GM18505 (cell line): ENCODE measurements at regions not wholly inside any gene's neighbourhood (a gene's known extent, or its start where the extent isn't known, plus 50 kb on each side); places are given as distances from the start of the nearest gene placed in this dataset.

Source experiments
- ATAC-seq: cut with Tn5 transposase; IDR thresholded peaks from one replicate; pipeline ENCODE4 v1.9.1; 2021; ENCODE audit not compliant: unreplicated experiment
- POLR2A ChIP-seq: IDR thresholded peaks from 4 replicates; pipeline ENCODE4 v1.6.1; 2011; ENCODE audit warnings: borderline replicate concordance; ENCODE audit not compliant: insufficient read depth, insufficient read length; ENCODE audit errors: extremely low read depth

- no peak for TF ChIP-seq POLR2A
- ATAC-seq = no peak
Observed at GRCh38 chr3:96007650-96008195, 806.7 kb upstream of the EPHA6 start.

- TF ChIP-seq POLR2A = no peak
- no peak for ATAC-seq
Observed at GRCh38 chr3:96012939-96013338, 801.5 kb upstream of the EPHA6 start.

GRCh38 chr3:96017556-96017955 is 796.8 kb upstream of the EPHA6 start:
- ATAC-seq = no peak
- TF ChIP-seq POLR2A = no peak

GRCh38 chr3:96022676-96023075 is 791.7 kb upstream of the EPHA6 start:
- no peak for TF ChIP-seq POLR2A
- no peak for ATAC-seq

GRCh38 chr3:96027718-96028117 is 786.7 kb upstream of the EPHA6 start:
- no peak for TF ChIP-seq POLR2A

GRCh38 chr3:96039632-96040031 is 774.8 kb upstream of the EPHA6 start:
- no peak for ATAC-seq

More at GRCh38 chr3:96027718-96028117, 786.7 kb upstream of the EPHA6 start:
- no peak for ATAC-seq

GRCh38 chr3:96059301-96059700 is 755.1 kb upstream of the EPHA6 start:
- TF ChIP-seq POLR2A = no peak
- ATAC-seq = no peak

More at GRCh38 chr3:96039632-96040031, 774.8 kb upstream of the EPHA6 start:
- no peak for TF ChIP-seq POLR2A

- no peak for ATAC-seq
- TF ChIP-seq POLR2A = no peak
Observed at GRCh38 chr3:96069065-96069464, 745.3 kb upstream of the EPHA6 start.

GRCh38 chr3:96070678-96071077 is 743.7 kb upstream of the EPHA6 start:
- no peak for TF ChIP-seq POLR2A
- no peak for ATAC-seq

GRCh38 chr3:96071097-96071496 is 743.3 kb upstream of the EPHA6 start:
- no peak for ATAC-seq
- no peak for TF ChIP-seq POLR2A

- no peak for ATAC-seq
- TF ChIP-seq POLR2A = no peak
Observed at GRCh38 chr3:96072226-96072625, 742.2 kb upstream of the EPHA6 start.

GRCh38 chr3:96083610-96084009 is 730.8 kb upstream of the EPHA6 start:
- no peak for TF ChIP-seq POLR2A
- ATAC-seq = no peak

- no peak for TF ChIP-seq POLR2A
Observed at GRCh38 chr3:96086018-96086417, 728.4 kb upstream of the EPHA6 start.

GRCh38 chr3:96101006-96101560 is 713.3 kb upstream of the EPHA6 start:
- no peak for ATAC-seq
- no peak for TF ChIP-seq POLR2A

More at GRCh38 chr3:96086018-96086417, 728.4 kb upstream of the EPHA6 start:
- ATAC-seq = no peak

- TF ChIP-seq POLR2A = no peak
- ATAC-seq = no peak
Observed at GRCh38 chr3:96106701-96107100, 707.7 kb upstream of the EPHA6 start.
